GM10248 (cell line): ENCODE measurements at regions not wholly inside any gene's neighbourhood (a gene's known extent, or its start where the extent isn't known, plus 50 kb on each side); places are given as distances from the start of the nearest gene placed in this dataset.

ENCODE experiments used
- CTCF ChIA-PET: fragments of 300-600 bp; sonication (Branson Sonifier 250); formaldehyde crosslinking; extraction: SDS; loops from one replicate; lab custom pipeline; 2021; ENCODE audit warnings: antibody characterized with exemption; lab: Yijun Ruan, JAX
- POLR2A ChIA-PET: fragments of 350-650 bp; sonication (Branson Sonifier 250); formaldehyde crosslinking; extraction: SDS; loops from one replicate; lab custom pipeline; 2020; ENCODE audit warnings: antibody characterized with exemption; lab: Yijun Ruan, JAX
- DNase-seq: peaks from one replicate; pipeline ENCODE4 v3.0.0; 2012; ENCODE audit errors: extremely low spot score
- CTCF ChIP-seq: IDR thresholded peaks from 2 replicates; pipeline ENCODE4 v1.5.1; 2012; ENCODE audit warnings: mild to moderate bottlenecking, low read depth; ENCODE audit errors: extremely low read depth, missing control alignments, control extremely low read depth

GRCh38 chr12:27901959-27902358 is 70.6 kb downstream of the PTHLH start:
- no peak for TF ChIP-seq CTCF
- ChIA-PET CTCF (interaction anchor here (0.9 to 1.2 kb wide), 3 partner anchors 9 to 80 kb away, joined by 3 read pairs; no protein-coding TSS in a partner anchor), POLR2A (no interaction called here)
- no peak for DNase-seq

GRCh38 chr12:27900920-27901879 is 71.3 kb downstream of the PTHLH start:
- no peak for DNase-seq
- TF ChIP-seq CTCF = no peak
- ChIA-PET CTCF (interaction anchor here (0.8 to 1.5 kb wide), 8 partner anchors 8 to 167 kb away, joined by 3 to 6 read pairs (median 3); no protein-coding TSS in a partner anchor), POLR2A (no interaction called here)

GRCh38 chr12:27899151-27899661 is 73.3 kb downstream of the PTHLH start:
- POLR2A ChIA-PET = no interaction called here
- no peak for DNase-seq
- CTCF ChIA-PET = interaction anchor here (1.5 to 3.8 kb wide), 2 partner anchors 31 to 78 kb away, joined by 3 to 12 read pairs; no protein-coding TSS in a partner anchor

GRCh38 chr12:27898022-27898421 is 74.5 kb downstream of the PTHLH start:
- ChIA-PET CTCF (interaction anchor here (3.8 kb wide), 1 partner anchor 76 kb away, joined by 12 read pairs; no protein-coding TSS in a partner anchor), POLR2A (no interaction called here)
- no peak for DNase-seq
- no peak for TF ChIP-seq CTCF

More at GRCh38 chr12:27899151-27899661, 73.3 kb downstream of the PTHLH start:
- TF ChIP-seq CTCF = no peak

GRCh38 chr12:27896419-27896990 is 76.0 kb downstream of the PTHLH start:
- CTCF ChIA-PET = interaction anchor here (0.8 to 3.8 kb wide), 4 partner anchors 10 to 75 kb away, joined by 3 to 12 read pairs (median 4); no protein-coding TSS in a partner anchor

More at GRCh38 chr12:27896419-27896990, 76.0 kb downstream of the PTHLH start:
- POLR2A ChIA-PET = no interaction called here
- no peak for TF ChIP-seq CTCF
- DNase-seq = peak; percentile 25
